Esophagus muscularis mucosa (tissue), 4 donors: ENCODE measurements at regions not wholly inside any gene's neighbourhood (a gene's known extent, or its start where the extent isn't known, plus 50 kb on each side); places are given as distances from the start of the nearest gene placed in this dataset.
A peak's percentile ranks its signal among the peaks of the same experiment; 100 is the strongest.

ENCODE experiments used
- DNase-seq: peaks from one replicate; pipeline ENCODE4 v3.0.0-alpha.2; 2017; ENCODE audit errors: extremely low spot score
- H3K27ac ChIP-seq, 4 donors: fragments of 200-600 bp; sonication (generic); replicated peaks in 1 of 4; 1 replicate in 3 of 4; 2 replicates in 1 of 4; pipeline ENCODE4 v1.5.1; 2016 to 2019; ENCODE audit warnings: mild to moderate bottlenecking in 1 of 4
- H3K27me3 ChIP-seq, 4 donors: fragments of 200-600 bp; sonication (generic); one replicate each; pipeline versions ENCODE4 v1.5.1 to v1.6.0; 2016 to 2019
- H3K36me3 ChIP-seq, 4 donors: fragments of 200-600 bp; sonication (generic); one replicate each; pipeline ENCODE4 v1.5.1; 2016 to 2019
- H3K4me1 ChIP-seq, 4 donors: fragments of 200-600 bp; sonication (generic); one replicate each; pipeline ENCODE4 v1.5.1; 2016 to 2019
- H3K4me3 ChIP-seq, 4 donors: fragments of 200-600 bp; sonication (generic); 1 replicate in 2 of 4; 2 replicates in 2 of 4; pipeline ENCODE4 v1.5.1; 2016 to 2019; ENCODE audit warnings: mild to moderate bottlenecking in 4 of 4, moderate library complexity in 1 of 4
- H3K9me3 ChIP-seq, 4 donors: fragments of 200-600 bp; sonication (generic); 1 replicate in 3 of 4; 2 replicates in 1 of 4; pipeline ENCODE4 v1.5.1; 2016 to 2019
- CTCF ChIP-seq, 3 experiments: fragments of 200-600 bp in 2 of 3; fragments of 450-650 bp in 1 of 3; sonication (generic) in 2 of 3; IDR thresholded peaks; one replicate each; pipeline ENCODE4 v1.5.1; 2017 to 2019; ENCODE audit warnings: antibody characterized with exemption in 3 of 3, mild to moderate bottlenecking in 2 of 3, moderate library complexity in 1 of 3
- EP300 ChIP-seq: sonication (generic); formaldehyde crosslinking; IDR thresholded peaks from one replicate; pipeline ENCODE4 v1.6.1; 2017; ENCODE audit warnings: antibody characterized with exemption
- POLR2A ChIP-seq: fragments of 450-650 bp; IDR thresholded peaks from one replicate; pipeline ENCODE4 v1.6.1; 2017; ENCODE audit warnings: antibody characterized with exemption, moderate library complexity, mild to moderate bottlenecking, low read depth
- POLR2AphosphoS5 ChIP-seq, 2 donors: sonication (generic); formaldehyde crosslinking; IDR thresholded peaks; one replicate each; pipeline ENCODE4 v1.6.1; 2017; ENCODE audit warnings: antibody characterized with exemption in 2 of 2
- WGBS: methylation state at CpG from one replicate; pipeline ENCODE4 v1.1.5; 2018; 5-methylcytosine and 5-hydroxymethylcytosine counted together
- intact Hi-C: fragments of 100-400 bp; cut with DNase I; formaldehyde crosslinking; loops from one replicate; pipeline ENCODE4 v1.15.1; 2023

- Histone ChIP-seq H3K27ac (no peak overlapping the region), H3K4me3 (no peak overlapping the region), H3K9me3 (no peaks in the 10 kb centered on the region), H3K4me1 (peaks cover 6 to 14% (median 8%) of the 10 kb centered on the region in 4 donors), H3K27me3 (no peaks in the 10 kb centered on the region), H3K36me3 (no peaks in the 10 kb centered on the region)
- no peak for DNase-seq
- 97% methylated on average over 2 of the region's 2 CpGs for WGBS
- TF ChIP-seq POLR2A (no peak), POLR2AphosphoS5 (IDR thresholded peaks at IDR 0.05) (no peak), EP300 (no peak), CTCF (IDR thresholded peaks at IDR 0.05) (no peak)
- intact Hi-C loops, result no loop called here
Measured at GRCh38 chr4:148984951-148985350, 542.7 kb upstream of the NR3C2 start.

- Histone ChIP-seq H3K9me3 (no peaks in the 10 kb centered on the region), H3K4me3 (no peak overlapping the region), H3K36me3 (no peaks in the 10 kb centered on the region), H3K4me1 (peaks cover 6 to 21% (median 11%) of the 10 kb centered on the region in 4 donors), H3K27me3 (no peaks in the 10 kb centered on the region), H3K27ac (no peak overlapping the region)
- TF ChIP-seq EP300 (no peak), CTCF (IDR thresholded peaks at IDR 0.05) (no peak), POLR2A (no peak), POLR2AphosphoS5 (IDR thresholded peaks at IDR 0.05) (no peak)
- 64% methylated on average over 4 of the region's 4 CpGs for WGBS
- intact Hi-C loops, result no loop called here
- no peak for DNase-seq
Measured at GRCh38 chr4:148982200-148982599, 540.0 kb upstream of the NR3C2 start.

- no peak for TF ChIP-seq POLR2A
- TF ChIP-seq CTCF (IDR thresholded peaks at IDR 0.05), result peak in 1 of 3 experiments; percentile 7
- no peak for TF ChIP-seq POLR2AphosphoS5 (IDR thresholded peaks at IDR 0.05)
- Histone ChIP-seq H3K4me3 (no peak overlapping the region), H3K4me1 (peaks cover 6 to 21% (median 11%) of the 10 kb centered on the region in 4 donors), H3K27me3 (no peaks in the 10 kb centered on the region), H3K36me3 (no peaks in the 10 kb centered on the region), H3K27ac (no peak overlapping the region), H3K9me3 (no peaks in the 10 kb centered on the region)
- DNase-seq, result no peak
- intact Hi-C loops, result no loop called here
Measured at GRCh38 chr4:148980782-148981480, 538.7 kb upstream of the NR3C2 start.

DNA sequence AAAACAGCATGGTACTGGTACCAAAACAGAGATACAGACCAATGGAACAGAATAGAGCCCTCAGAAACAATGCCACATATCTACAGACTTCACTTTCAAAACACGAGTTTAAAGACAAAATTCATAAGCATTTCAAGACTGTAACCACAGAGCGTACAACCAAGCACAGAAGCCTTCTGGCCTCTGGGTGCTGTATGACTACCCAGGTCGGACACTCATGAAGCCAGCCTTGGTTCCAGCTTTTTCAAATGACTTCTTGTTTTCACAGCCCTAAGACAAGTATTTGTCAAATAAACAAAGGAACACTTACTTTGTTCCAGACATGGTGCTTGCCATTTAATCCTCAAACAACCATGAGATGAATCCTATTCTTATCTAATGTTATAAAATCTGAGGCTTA, 536.1 kb upstream of the NR3C2 start:
- Histone ChIP-seq H3K4me1 (peaks cover 6 to 21% (median 11%) of the 10 kb centered on the region in 4 donors), H3K9me3 (no peaks in the 10 kb centered on the region), H3K36me3 (no peaks in the 10 kb centered on the region), H3K27me3 (no peaks in the 10 kb centered on the region), H3K27ac (no peak overlapping the region), H3K4me3 (no peak overlapping the region)
- WGBS, result 89% methylated on average over 3 of the region's 3 CpGs
- no peak for TF ChIP-seq POLR2AphosphoS5 (IDR thresholded peaks at IDR 0.05)
- TF ChIP-seq CTCF (IDR thresholded peaks at IDR 0.05), result no peak
- TF ChIP-seq EP300, result no peak
- TF ChIP-seq POLR2A, result no peak
- DNase-seq, result no peak
- intact Hi-C loops, result no loop called here

DNA sequence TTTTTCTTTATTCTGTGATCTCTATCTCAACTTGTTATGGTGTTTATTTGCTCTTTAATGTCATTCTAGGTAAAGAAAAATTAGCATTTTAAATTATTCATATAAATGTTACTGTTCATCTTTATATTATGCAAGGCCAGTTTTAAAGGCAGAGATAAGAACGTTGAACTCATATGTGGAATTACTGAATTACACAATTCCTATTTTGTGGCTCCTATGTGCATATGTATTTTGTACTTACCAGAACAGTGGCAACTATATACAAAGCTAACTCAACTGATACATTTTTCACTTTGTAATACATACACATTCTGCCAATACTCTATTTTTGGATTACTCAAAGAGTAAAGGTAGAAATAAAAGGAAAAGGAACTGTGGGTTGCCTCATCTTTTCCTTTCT, 533.2 kb upstream of the NR3C2 start:
- no peak for TF ChIP-seq POLR2AphosphoS5 (IDR thresholded peaks at IDR 0.05)
- no peak for TF ChIP-seq EP300
- no peak for TF ChIP-seq CTCF (IDR thresholded peaks at IDR 0.05)
- no peak for TF ChIP-seq POLR2A
- H3K27me3 ChIP-seq, result no peaks in the 10 kb centered on the region
- no peak for DNase-seq

More for the DNA sequence above, 533.2 kb upstream of the NR3C2 start:
- WGBS, result 86% methylated on average over 1 of the region's 1 CpG
- Histone ChIP-seq H3K9me3 (no peaks in the 10 kb centered on the region), H3K4me1 (peaks cover 2 to 12% (median 8%) of the 10 kb centered on the region in 4 donors), H3K27ac (no peak overlapping the region), H3K36me3 (no peaks in the 10 kb centered on the region), H3K4me3 (no peak overlapping the region)
- intact Hi-C loops, result no loop called here
